ENCODE measurements at regions not wholly inside any gene's neighbourhood (a gene's known extent, or its start where the extent isn't known, plus 50 kb on each side); places are given as distances from the start of the nearest gene placed in this dataset.

GRCh38 chr3:193970773-193971206 is 165.2 kb upstream of the HES1 start:
- TF ChIP-seq GATA3 (IDR thresholded peaks at IDR 0.05; ENCODE audit: low read depth, low read length) (no peak), GATA2 (IDR thresholded peaks at IDR 0.05; ENCODE audit: low read depth, low read length) (no peak)

Measured in SH-SY5Y (cell line).